ENCODE measurements at regions not wholly inside any gene's neighbourhood (a gene's known extent, or its start where the extent isn't known, plus 50 kb on each side); places are given as distances from the start of the nearest gene placed in this dataset.

DNA sequence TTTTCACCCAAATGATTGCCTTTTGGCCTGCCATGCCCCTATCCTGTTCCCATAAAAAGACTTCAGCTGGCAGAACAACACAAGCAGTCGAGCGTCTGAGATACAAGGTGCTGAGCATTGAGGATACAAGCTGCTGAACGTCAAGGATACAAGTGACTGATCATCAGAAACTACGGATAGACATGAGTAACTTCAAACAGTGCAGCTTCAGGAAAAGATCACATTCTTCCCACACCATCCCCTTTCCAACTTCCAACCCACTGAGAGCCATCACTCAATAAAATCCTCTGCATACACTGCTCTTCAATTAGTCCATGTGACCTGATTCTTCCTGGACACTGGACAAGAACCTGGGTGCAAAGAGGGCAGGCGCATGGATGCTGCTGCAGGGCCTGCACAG, 1198.9 kb downstream of the ROBO2 start:
- no peaks in the 10 kb centered on the region for H3K9me3 ChIP-seq (ENCODE audit: insufficient read depth, low read length)
- TF ChIP-seq, protein P1, sequence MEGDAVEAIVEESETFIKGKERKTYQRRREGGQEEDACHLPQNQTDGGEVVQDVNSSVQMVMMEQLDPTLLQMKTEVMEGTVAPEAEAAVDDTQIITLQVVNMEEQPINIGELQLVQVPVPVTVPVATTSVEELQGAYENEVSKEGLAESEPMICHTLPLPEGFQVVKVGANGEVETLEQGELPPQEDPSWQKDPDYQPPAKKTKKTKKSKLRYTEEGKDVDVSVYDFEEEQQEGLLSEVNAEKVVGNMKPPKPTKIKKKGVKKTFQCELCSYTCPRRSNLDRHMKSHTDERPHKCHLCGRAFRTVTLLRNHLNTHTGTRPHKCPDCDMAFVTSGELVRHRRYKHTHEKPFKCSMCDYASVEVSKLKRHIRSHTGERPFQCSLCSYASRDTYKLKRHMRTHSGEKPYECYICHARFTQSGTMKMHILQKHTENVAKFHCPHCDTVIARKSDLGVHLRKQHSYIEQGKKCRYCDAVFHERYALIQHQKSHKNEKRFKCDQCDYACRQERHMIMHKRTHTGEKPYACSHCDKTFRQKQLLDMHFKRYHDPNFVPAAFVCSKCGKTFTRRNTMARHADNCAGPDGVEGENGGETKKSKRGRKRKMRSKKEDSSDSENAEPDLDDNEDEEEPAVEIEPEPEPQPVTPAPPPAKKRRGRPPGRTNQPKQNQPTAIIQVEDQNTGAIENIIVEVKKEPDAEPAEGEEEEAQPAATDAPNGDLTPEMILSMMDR (IDR thresholded peaks at IDR 0.05; ENCODE audit: insufficient read depth, low read length, poor library complexity, severe bottlenecking) = no peak
- no peak for TF ChIP-seq EZH2phosphoT487 (conservative IDR thresholded peaks at IDR 0.05; ENCODE audit: low read length)
- no peak overlapping the region for H3K4me3 ChIP-seq (ENCODE audit: insufficient read depth, low read length, poor library complexity, severe bottlenecking)
- no peaks in the 10 kb centered on the region for H3F3A ChIP-seq (ENCODE audit: insufficient read depth)
- no peaks in the 10 kb centered on the region for H3K79me2 ChIP-seq (ENCODE audit: insufficient read depth, low read length)
- no peaks in the 10 kb centered on the region for H3K9me2 ChIP-seq (replicated peaks; ENCODE audit: insufficient read depth, low read length)
- no peaks in the 10 kb centered on the region for H3K36me3 ChIP-seq (ENCODE audit: low read length)
- H3K27ac ChIP-seq (ENCODE audit: low read depth, low read length) = no peak overlapping the region
- no peak overlapping the region for H2AFZ ChIP-seq (ENCODE audit: low read depth, low read length, severe bottlenecking)
- no peaks in the 10 kb centered on the region for H3K27me3 ChIP-seq (ENCODE audit: low read length)
- no peak overlapping the region for H3K4me2 ChIP-seq (ENCODE audit: low read depth, low read length, poor library complexity, severe bottlenecking)
- no peaks in the 10 kb centered on the region for H4K20me1 ChIP-seq (ENCODE audit: low read depth, low read length)
- no peak overlapping the region for H3K9ac ChIP-seq (ENCODE audit: low read length)

DNA sequence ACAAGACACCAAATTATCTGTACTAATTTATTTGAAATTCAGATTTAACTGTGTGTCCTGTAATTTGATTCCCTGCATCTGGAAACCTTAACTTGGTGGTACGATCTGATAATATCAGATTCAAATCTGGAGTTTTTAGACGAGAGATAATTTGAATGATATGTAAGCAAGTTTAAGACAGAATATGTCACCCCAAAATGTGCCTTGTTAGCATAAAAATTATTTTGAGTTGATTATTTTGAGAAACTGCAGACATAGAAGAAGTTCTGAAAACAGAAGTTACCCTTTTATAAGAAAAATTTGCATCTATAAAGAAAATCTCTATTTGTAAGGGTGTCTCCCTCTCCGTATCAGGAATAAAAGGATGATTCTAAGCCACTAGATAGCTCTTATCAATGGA, 1202.8 kb downstream of the ROBO2 start:
- Histone ChIP-seq H3K9me3 (ENCODE audit: insufficient read depth, low read length) (no peaks in the 10 kb centered on the region), H3K9ac (ENCODE audit: low read length) (no peak overlapping the region), H4K20me1 (ENCODE audit: low read depth, low read length) (no peaks in the 10 kb centered on the region), H3F3A (ENCODE audit: insufficient read depth) (no peaks in the 10 kb centered on the region), H3K9me2 (replicated peaks; ENCODE audit: insufficient read depth, low read length) (no peaks in the 10 kb centered on the region), H3K36me3 (ENCODE audit: low read length) (no peaks in the 10 kb centered on the region), H3K4me2 (ENCODE audit: low read depth, low read length, poor library complexity, severe bottlenecking) (no peak overlapping the region), H3K27me3 (ENCODE audit: low read length) (no peaks in the 10 kb centered on the region), H3K4me3 (ENCODE audit: insufficient read depth, low read length, poor library complexity, severe bottlenecking) (no peak overlapping the region), H2AFZ (ENCODE audit: low read depth, low read length, severe bottlenecking) (no peak overlapping the region), H3K27ac (ENCODE audit: low read depth, low read length) (no peak overlapping the region), H3K79me2 (ENCODE audit: insufficient read depth, low read length) (no peaks in the 10 kb centered on the region)
- TF ChIP-seq, protein P1 (IDR thresholded peaks at IDR 0.05; ENCODE audit: insufficient read depth, low read length, poor library complexity, severe bottlenecking) = no peak
- no peak for TF ChIP-seq EZH2phosphoT487 (conservative IDR thresholded peaks at IDR 0.05; ENCODE audit: low read length)

DNA sequence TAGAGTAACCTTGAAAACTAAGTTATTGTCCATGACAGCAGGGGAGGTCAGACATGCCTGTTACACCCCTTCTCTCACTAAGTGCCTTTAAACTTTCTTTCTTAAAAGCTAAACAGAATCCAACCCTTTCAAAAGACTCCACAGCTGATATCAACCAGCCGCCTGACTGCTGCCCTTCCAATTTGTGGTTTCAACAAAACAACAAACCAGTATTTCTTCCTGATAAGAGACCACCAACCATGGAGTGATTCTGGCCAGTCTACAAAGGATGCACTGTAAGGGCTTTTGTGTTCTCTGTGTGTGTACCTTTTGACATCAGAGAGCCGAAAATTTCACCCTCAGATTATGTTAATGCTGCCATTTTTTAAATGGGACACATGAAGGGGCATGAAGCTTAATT, 1204.2 kb downstream of the ROBO2 start:
- TF ChIP-seq EZH2phosphoT487 (conservative IDR thresholded peaks at IDR 0.05; ENCODE audit: low read length) = no peak
- TF ChIP-seq, protein P1 (IDR thresholded peaks at IDR 0.05; ENCODE audit: insufficient read depth, low read length, poor library complexity, severe bottlenecking) = no peak
- Histone ChIP-seq H3K9me2 (replicated peaks; ENCODE audit: insufficient read depth, low read length) (no peaks in the 10 kb centered on the region), H4K20me1 (ENCODE audit: low read depth, low read length) (no peaks in the 10 kb centered on the region), H3K9ac (ENCODE audit: low read length) (no peak overlapping the region), H3K9me3 (ENCODE audit: insufficient read depth, low read length) (no peaks in the 10 kb centered on the region), H3F3A (ENCODE audit: insufficient read depth) (no peaks in the 10 kb centered on the region), H3K4me3 (ENCODE audit: insufficient read depth, low read length, poor library complexity, severe bottlenecking) (no peak overlapping the region), H3K79me2 (ENCODE audit: insufficient read depth, low read length) (no peaks in the 10 kb centered on the region), H3K4me2 (ENCODE audit: low read depth, low read length, poor library complexity, severe bottlenecking) (no peak overlapping the region), H3K27me3 (ENCODE audit: low read length) (no peaks in the 10 kb centered on the region), H3K36me3 (ENCODE audit: low read length) (no peaks in the 10 kb centered on the region), H3K27ac (ENCODE audit: low read depth, low read length) (no peak overlapping the region), H2AFZ (ENCODE audit: low read depth, low read length, severe bottlenecking) (no peak overlapping the region)
